Loucy (cell line): ENCODE measurements at regions not wholly inside any gene's neighbourhood (a gene's known extent, or its start where the extent isn't known, plus 50 kb on each side); places are given as distances from the start of the nearest gene placed in this dataset.

Experiments used
- EZH2phosphoT487 ChIP-seq: fragments of 200-600 bp; IDR thresholded peaks from 2 replicates; pipeline ENCODE4 v1.6.1; 2018; ENCODE audit warnings: antibody characterized with exemption, mild to moderate bottlenecking, moderate library complexity, borderline replicate concordance
- TF ChIP-seq, protein P1 (sequence below): fragments of 200-600 bp; sonication (generic); conservative IDR thresholded peaks from 2 replicates; pipeline ENCODE4 v1.5.1; 2014; ENCODE audit warnings: mild to moderate bottlenecking, antibody characterized with exemption, low read length

DNA sequence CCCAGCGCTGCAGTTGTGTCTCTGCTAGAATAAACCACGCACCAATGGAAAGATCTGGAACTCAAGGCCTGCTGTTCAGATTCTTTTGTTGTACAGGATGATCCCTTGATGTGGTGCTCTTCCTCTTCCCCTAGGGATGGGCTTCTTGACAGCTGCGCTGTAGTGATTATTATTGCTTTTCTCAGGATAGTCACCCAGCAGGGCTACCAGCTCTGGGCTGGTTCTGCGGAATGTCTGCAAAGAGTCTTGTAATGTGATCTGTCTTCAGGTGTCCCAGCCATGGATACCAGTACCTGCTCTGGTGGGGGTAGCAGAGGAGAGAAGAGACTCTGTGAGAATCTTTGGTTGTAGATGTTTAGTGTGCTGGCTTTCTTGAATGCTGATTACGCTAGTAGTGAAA, 974.2 kb downstream of the NSUN3 start:
- TF ChIP-seq, protein P1, sequence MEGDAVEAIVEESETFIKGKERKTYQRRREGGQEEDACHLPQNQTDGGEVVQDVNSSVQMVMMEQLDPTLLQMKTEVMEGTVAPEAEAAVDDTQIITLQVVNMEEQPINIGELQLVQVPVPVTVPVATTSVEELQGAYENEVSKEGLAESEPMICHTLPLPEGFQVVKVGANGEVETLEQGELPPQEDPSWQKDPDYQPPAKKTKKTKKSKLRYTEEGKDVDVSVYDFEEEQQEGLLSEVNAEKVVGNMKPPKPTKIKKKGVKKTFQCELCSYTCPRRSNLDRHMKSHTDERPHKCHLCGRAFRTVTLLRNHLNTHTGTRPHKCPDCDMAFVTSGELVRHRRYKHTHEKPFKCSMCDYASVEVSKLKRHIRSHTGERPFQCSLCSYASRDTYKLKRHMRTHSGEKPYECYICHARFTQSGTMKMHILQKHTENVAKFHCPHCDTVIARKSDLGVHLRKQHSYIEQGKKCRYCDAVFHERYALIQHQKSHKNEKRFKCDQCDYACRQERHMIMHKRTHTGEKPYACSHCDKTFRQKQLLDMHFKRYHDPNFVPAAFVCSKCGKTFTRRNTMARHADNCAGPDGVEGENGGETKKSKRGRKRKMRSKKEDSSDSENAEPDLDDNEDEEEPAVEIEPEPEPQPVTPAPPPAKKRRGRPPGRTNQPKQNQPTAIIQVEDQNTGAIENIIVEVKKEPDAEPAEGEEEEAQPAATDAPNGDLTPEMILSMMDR = no peak
- no peak for TF ChIP-seq EZH2phosphoT487
